ENCODE measurements at regions not wholly inside any gene's neighbourhood (a gene's known extent, or its start where the extent isn't known, plus 50 kb on each side); places are given as distances from the start of the nearest gene placed in this dataset.

GRCh38 chr2:103982691-103983090 lies 871.2 kb upstream of the POU3F3 start:
- no peak for TF ChIP-seq CTCF (conservative IDR thresholded peaks at IDR 0.05 in 1 of 2, IDR thresholded peaks at IDR 0.05 in 1 of 2; ENCODE audit: low read depth in 1 of 2, low read length in 2 of 2)
- no peak for TF ChIP-seq EZH2 (IDR thresholded peaks at IDR 0.05; ENCODE audit: low read length, missing control alignments)

Measured in fibroblast of lung (primary cell).